Body of pancreas (tissue), 4 donors: ENCODE measurements at regions not wholly inside any gene's neighbourhood (a gene's known extent, or its start where the extent isn't known, plus 50 kb on each side); places are given as distances from the start of the nearest gene placed in this dataset.

Source experiments
- ATAC-seq: fragments of 150-250 bp; one replicate; pipeline ENCODE4 v1.9.1; 2016
- DNase-seq, 4 donors: peaks; one replicate each; pipeline ENCODE4 v3.0.0-alpha.2; 2019
- H3K27ac ChIP-seq, 4 donors: fragments of 200-600 bp; sonication (generic); 1 replicate in 3 of 4; 2 replicates in 1 of 4; pipeline versions ENCODE4 v1.5.1 to v1.6.1; 2016 to 2019; ENCODE audit warnings: mild to moderate bottlenecking in 1 of 4, mixed read lengths in 1 of 4, moderate library complexity in 1 of 4
- H3K27me3 ChIP-seq, 2 donors: fragments of 200-600 bp; sonication (generic); one replicate each; pipeline ENCODE4 v1.6.0; 2016; ENCODE audit warnings: mild to moderate bottlenecking in 1 of 2
- H3K36me3 ChIP-seq, 2 donors: fragments of 200-600 bp; sonication (generic); replicated peaks in 1 of 2; 2 replicates each; pipeline ENCODE4 v1.5.1; 2016; ENCODE audit warnings: low read depth in 2 of 2; ENCODE audit not compliant: insufficient read depth in 1 of 2
- H3K4me1 ChIP-seq: fragments of 200-600 bp; sonication (generic); one replicate; pipeline ENCODE4 v1.6.0; 2016
- H3K4me3 ChIP-seq, 2 donors: fragments of 200-600 bp; sonication (generic); 1 replicate in 1 of 2; 2 replicates in 1 of 2; pipeline ENCODE4 v1.5.1; 2016 to 2019
- H3K9me3 ChIP-seq, 3 donors: fragments of 200-600 bp; sonication (generic); 1 replicate in 2 of 3; 2 replicates in 1 of 3; pipeline ENCODE4 v1.5.1; 2016
- CTCF ChIP-seq, 7 experiments: fragments of 450-650 bp in 4 of 7; fragments of 200-600 bp in 3 of 7; sonication (generic) in 3 of 7; IDR thresholded peaks; one replicate each; pipeline ENCODE4 v1.5.1; 2016 to 2019; ENCODE audit warnings: antibody characterized with exemption in 7 of 7
- POLR2A ChIP-seq, 3 donors: fragments of 450-650 bp; IDR thresholded peaks; one replicate each; pipeline ENCODE4 v1.6.1; 2016; ENCODE audit warnings: antibody characterized with exemption in 3 of 3, mild to moderate bottlenecking in 2 of 3
- WGBS, 2 donors: methylation state at CpG; one replicate each; pipeline ENCODE4 v1.1.5; 2017; 5-methylcytosine and 5-hydroxymethylcytosine counted together
- intact Hi-C: fragments of 100-400 bp; cut with DNase I; formaldehyde crosslinking; loops from one replicate; pipeline ENCODE4 v1.15.1; 2023

- no peak for DNase-seq
- no peaks in the 10 kb centered on the region for H3K4me1 ChIP-seq
- no peaks in the 10 kb centered on the region for H3K36me3 ChIP-seq
- no peaks in the 10 kb centered on the region for H3K27me3 ChIP-seq
- no peaks in the 10 kb centered on the region for H3K9me3 ChIP-seq
- no peak overlapping the region for H3K27ac ChIP-seq
- intact Hi-C loops, result no loop called here
- ATAC-seq, result no peak
- TF ChIP-seq CTCF (IDR thresholded peaks at IDR 0.05), result no peak
- TF ChIP-seq POLR2A (IDR thresholded peaks at IDR 0.05), result no peak
- H3K4me3 ChIP-seq, result no peak overlapping the region
Observed at GRCh38 chr12:41917181-41917580, 227.5 kb downstream of the GXYLT1 start.

GRCh38 chr12:41910578-41911320, 233.9 kb downstream of the GXYLT1 start:
- intact Hi-C loops, result no loop called here
- H3K27ac ChIP-seq, result no peak overlapping the region
- no peaks in the 10 kb centered on the region for H3K4me1 ChIP-seq
- WGBS, 2 donors, result 48% methylated on average over 6 of the region's 6 CpGs
- H3K9me3 ChIP-seq, result no peaks in the 10 kb centered on the region
- no peaks in the 10 kb centered on the region for H3K27me3 ChIP-seq
- DNase-seq (no peak), ATAC-seq (no peak)
- TF ChIP-seq CTCF (IDR thresholded peaks at IDR 0.05), result no peak
- no peak for TF ChIP-seq POLR2A (IDR thresholded peaks at IDR 0.05)
- H3K36me3 ChIP-seq, result no peaks in the 10 kb centered on the region
- H3K4me3 ChIP-seq, result no peak overlapping the region

- no peak overlapping the region for H3K4me3 ChIP-seq
- no peak for TF ChIP-seq POLR2A (IDR thresholded peaks at IDR 0.05)
- H3K36me3 ChIP-seq, result no peaks in the 10 kb centered on the region
- ATAC-seq (no peak), DNase-seq (no peak)
- no peaks in the 10 kb centered on the region for H3K27me3 ChIP-seq
- WGBS, 2 donors, result 50 to 83% methylated on average over 4 of the region's 4 CpGs
- intact Hi-C loops, result no loop called here
- no peaks in the 10 kb centered on the region for H3K4me1 ChIP-seq
- no peaks in the 10 kb centered on the region for H3K9me3 ChIP-seq
- no peak overlapping the region for H3K27ac ChIP-seq
Observed at GRCh38 chr12:41908206-41908605, 236.5 kb downstream of the GXYLT1 start.

- DNase-seq (no peak), ATAC-seq (no peak)
- no peak overlapping the region for H3K4me3 ChIP-seq
- TF ChIP-seq POLR2A (IDR thresholded peaks at IDR 0.05) (no peak), CTCF (IDR thresholded peaks at IDR 0.05) (no peak)
- no peaks in the 10 kb centered on the region for H3K36me3 ChIP-seq
- H3K4me1 ChIP-seq, result no peaks in the 10 kb centered on the region
- H3K27me3 ChIP-seq, result no peaks in the 10 kb centered on the region
- no peak overlapping the region for H3K27ac ChIP-seq
- H3K9me3 ChIP-seq, result no peaks in the 10 kb centered on the region
- intact Hi-C loops, result no loop called here
Observed at GRCh38 chr12:41907550-41907949, 237.1 kb downstream of the GXYLT1 start.

GRCh38 chr12:41907021-41907420, 237.7 kb downstream of the GXYLT1 start:
- Histone ChIP-seq H3K27ac (no peak overlapping the region), H3K36me3 (no peaks in the 10 kb centered on the region), H3K27me3 (no peaks in the 10 kb centered on the region), H3K4me3 (no peak overlapping the region), H3K4me1 (no peaks in the 10 kb centered on the region), H3K9me3 (no peaks in the 10 kb centered on the region)
- DNase-seq (no peak), ATAC-seq (no peak)
- intact Hi-C loops, result no loop called here
- TF ChIP-seq POLR2A (IDR thresholded peaks at IDR 0.05) (no peak), CTCF (IDR thresholded peaks at IDR 0.05) (no peak)
- WGBS, 2 donors, result 59 to 60% methylated on average over 9 to 10 of the region's 10 CpGs
